HG03045 (cell line): ENCODE measurements at regions not wholly inside any gene's neighbourhood (a gene's known extent, or its start where the extent isn't known, plus 50 kb on each side); places are given as distances from the start of the nearest gene placed in this dataset.
"Not testable (repeated sequence)": the region's sequence is repeated elsewhere in the genome, so short reads cannot be mapped to it uniquely, and the experiment has no call there.

Source experiments
- ATAC-seq: cut with Tn5 transposase; IDR thresholded peaks from one replicate; pipeline ENCODE4 v1.9.1; 2021; ENCODE audit warnings: mild to moderate bottlenecking, moderate library complexity; ENCODE audit not compliant: unreplicated experiment

GRCh38 chr4:138460477-138461414 lies 218.6 kb upstream of the SLC7A11 start:
- ATAC-seq, result no peak

- ATAC-seq, result no peak
Measured at GRCh38 chr4:138458751-138459150, 216.6 kb upstream of the SLC7A11 start.

GRCh38 chr4:138456349-138456748 lies 214.2 kb upstream of the SLC7A11 start:
- not testable (repeated sequence) for ATAC-seq

GRCh38 chr4:138455097-138455496 lies 212.9 kb upstream of the SLC7A11 start:
- no peak for ATAC-seq

GRCh38 chr4:138452826-138453225 lies 210.7 kb upstream of the SLC7A11 start:
- no peak for ATAC-seq

- no peak for ATAC-seq
Measured at GRCh38 chr4:138451276-138451663, 209.1 kb upstream of the SLC7A11 start.

GRCh38 chr4:138450546-138451275 lies 208.6 kb upstream of the SLC7A11 start:
- no peak for ATAC-seq

GRCh38 chr4:138449938-138450337 lies 207.8 kb upstream of the SLC7A11 start:
- no peak for ATAC-seq

GRCh38 chr4:138448169-138448568 lies 206.0 kb upstream of the SLC7A11 start:
- no peak for ATAC-seq

GRCh38 chr4:138446456-138446855 lies 204.3 kb upstream of the SLC7A11 start:
- no peak for ATAC-seq

- ATAC-seq, result no peak
Measured at GRCh38 chr4:138445098-138445497, 202.9 kb upstream of the SLC7A11 start.

GRCh38 chr4:138444260-138444659 lies 202.1 kb upstream of the SLC7A11 start:
- no peak for ATAC-seq

- no peak for ATAC-seq
Measured at GRCh38 chr4:138439143-138439581, 197.0 kb upstream of the SLC7A11 start.

GRCh38 chr4:138438608-138439007 lies 196.5 kb upstream of the SLC7A11 start:
- ATAC-seq, result no peak

- no peak for ATAC-seq
Measured at GRCh38 chr4:138437263-138437851, 195.2 kb upstream of the SLC7A11 start.

GRCh38 chr4:138435733-138436132 lies 193.6 kb upstream of the SLC7A11 start:
- not testable (repeated sequence) for ATAC-seq

- ATAC-seq, result not testable (repeated sequence)
Measured at GRCh38 chr4:138435046-138435445, 192.9 kb upstream of the SLC7A11 start.

- ATAC-seq, result no peak
Measured at GRCh38 chr4:138428611-138429010, 186.5 kb upstream of the SLC7A11 start.

GRCh38 chr4:138426786-138427185 lies 184.6 kb upstream of the SLC7A11 start:
- ATAC-seq, result no peak

- ATAC-seq, result no peak
Measured at GRCh38 chr4:138420471-138420870, 178.3 kb upstream of the SLC7A11 start.

GRCh38 chr4:138414202-138414601 lies 172.1 kb upstream of the SLC7A11 start:
- no peak for ATAC-seq
